HepG2 (cell line): ENCODE measurements at regions not wholly inside any gene's neighbourhood (a gene's known extent, or its start where the extent isn't known, plus 50 kb on each side); places are given as distances from the start of the nearest gene placed in this dataset.

Experiments used
- FOSL2 ChIP-seq: sonication (generic); formaldehyde crosslinking; IDR thresholded peaks from 2 replicates; pipeline ENCODE4 v1.4.0; 2020; ENCODE audit warnings: missing genetic modification reagents
- IKZF5 ChIP-seq: IDR thresholded peaks from 2 replicates; pipeline ENCODE4 v1.6.1; 2018; ENCODE audit warnings: missing genetic modification reagents, mild to moderate bottlenecking, missing compliant biosample characterization
- JUNB ChIP-seq: sonication (generic); formaldehyde crosslinking; IDR thresholded peaks from 2 replicates; pipeline ENCODE4 v1.8.0; 2022; ENCODE audit warnings: missing genetic modification reagents, mild to moderate bottlenecking, borderline replicate concordance
- MTA1 ChIP-seq: sonication (generic); formaldehyde crosslinking; IDR thresholded peaks from 2 replicates; pipeline ENCODE4 v1.4.0; 2020; ENCODE audit warnings: missing genetic modification reagents, mild to moderate bottlenecking, borderline replicate concordance
- RFXAP ChIP-seq: sonication (generic); formaldehyde crosslinking; IDR thresholded peaks from 2 replicates; pipeline ENCODE4 v1.4.0; 2020; ENCODE audit warnings: missing genetic modification reagents, borderline replicate concordance
- SKIL ChIP-seq: sonication (generic); formaldehyde crosslinking; IDR thresholded peaks from 2 replicates; pipeline ENCODE4 v1.8.0; 2022; ENCODE audit warnings: missing genetic modification reagents, mild to moderate bottlenecking, moderate library complexity, borderline replicate concordance
- SOX6 ChIP-seq, 2 experiments: fragments of 450-650 bp in 1 of 2; sonication (generic) in 1 of 2; formaldehyde crosslinking in 1 of 2; IDR thresholded peaks; 2 replicates each; pipeline versions ENCODE4 v1.4.0 to v1.6.1; 2017 to 2020; ENCODE audit warnings: antibody characterized with exemption in 1 of 2, mild to moderate bottlenecking in 1 of 2, missing genetic modification reagents in 1 of 2
- ZBTB33 ChIP-seq: sonication (generic); formaldehyde crosslinking; IDR thresholded peaks from 2 replicates; pipeline ENCODE4 v1.4.0; 2020; ENCODE audit warnings: missing genetic modification reagents
- ZNF260 ChIP-seq: sonication (generic); formaldehyde crosslinking; IDR thresholded peaks from 2 replicates; pipeline ENCODE4 v1.4.0; 2020; ENCODE audit warnings: missing genetic modification reagents, low read depth, mild to moderate bottlenecking, borderline replicate concordance
- ZNF407 ChIP-seq: sonication (generic); formaldehyde crosslinking; IDR thresholded peaks from one replicate; pipeline ENCODE4 v1.5.1; 2020; ENCODE audit warnings: mild to moderate bottlenecking, missing genetic modification reagents; ENCODE audit errors: not compliant biosample characterization

GRCh38 chr13:107351305-107351704 lies 783.4 kb upstream of the ARGLU1 start (continued):
- no peak for TF ChIP-seq ZNF407
- no peak for TF ChIP-seq RFXAP (CRISPR knock-in tag)
- no peak for TF ChIP-seq ZBTB33
- no peak for TF ChIP-seq SKIL (CRISPR knock-in tag)
- no peak for TF ChIP-seq FOSL2 (CRISPR knock-in tag)
- TF ChIP-seq IKZF5, result no peak
- TF ChIP-seq ZNF260 (CRISPR knock-in tag), result no peak
- no peak for TF ChIP-seq MTA1 (CRISPR knock-in tag)
- no peak for TF ChIP-seq JUNB (CRISPR knock-in tag)
- no peak for TF ChIP-seq SOX6 (IDR thresholded peaks at IDR 0.05)
- no peak for TF ChIP-seq SOX6 (CRISPR knock-in tag; IDR thresholded peaks at IDR 0.05)
